Endothelial cell of umbilical vein (primary cell): ENCODE measurements at regions not wholly inside any gene's neighbourhood (a gene's known extent, or its start where the extent isn't known, plus 50 kb on each side); places are given as distances from the start of the nearest gene placed in this dataset.

Experiments
- BruUV-seq: library from RNA; stranded (reverse); fragments of 400-500 nt; replicated peaks from 2 replicates; lab custom pipeline; 2021; lab: Mats Ljungman, UMichigan
- CTCF ChIA-PET: fragments of 300-600, 350-600 bp; sonication (Branson Sonifier 250); formaldehyde crosslinking; loops from one replicate; lab custom pipeline; 2021; ENCODE audit warnings: antibody characterized with exemption, inconsistent platforms; lab: Charles Lee
- POLR2A ChIA-PET: fragments of 300-600, 350-600 bp; sonication (Branson Sonifier 250); formaldehyde crosslinking; loops from one replicate; lab custom pipeline; 2021; ENCODE audit warnings: antibody characterized with exemption, inconsistent platforms; lab: Charles Lee
- DNase-seq: peaks from one replicate; pipeline ENCODE4 v3.0.0-alpha.2; 2011; ENCODE audit warnings: low read depth, low spot score
- FAIRE-seq: peaks from 2 replicates; lab custom pipeline; 2011; peaks lifted over from hg19 to GRCh38; lab: Jason Lieb, UNC
- H2AFZ ChIP-seq: 2 replicates; pipeline ENCODE4 v1.6.0; 2012; ENCODE audit warnings: low read depth, low read length, control low read depth, inconsistent platforms
- H3K27ac ChIP-seq: 2 replicates; pipeline ENCODE4 v1.5.1; 2011; ENCODE audit warnings: low read depth, mild to moderate bottlenecking, control low read depth, low read length, moderate library complexity; ENCODE audit not compliant: insufficient read depth
- H3K27me3 ChIP-seq, 2 experiments: 2 replicates each; pipeline versions ENCODE4 v1.6.0 to v1.6.1; 2011; ENCODE audit warnings: low read length in 2 of 2, mixed read lengths in 1 of 2; ENCODE audit not compliant: control insufficient read depth in 2 of 2, insufficient read depth in 2 of 2
- H3K36me3 ChIP-seq, 2 experiments: 2 replicates in 1 of 2; 3 replicates in 1 of 2; pipeline ENCODE4 v1.5.1; 2011; ENCODE audit warnings: low read length in 2 of 2, mild to moderate bottlenecking in 1 of 2, moderate library complexity in 1 of 2; ENCODE audit not compliant: control insufficient read depth in 2 of 2, insufficient read depth in 2 of 2; ENCODE audit errors: extremely low read depth in 1 of 2
- H3K4me1 ChIP-seq: 3 replicates; pipeline ENCODE4 v1.5.1; 2011; ENCODE audit warnings: mild to moderate bottlenecking, low read length; ENCODE audit not compliant: control insufficient read depth, insufficient read depth; ENCODE audit errors: extremely low read depth
- H3K4me2 ChIP-seq: 2 replicates; pipeline ENCODE4 v1.6.1; 2011; ENCODE audit warnings: low read length, control low read depth, mixed read lengths; ENCODE audit not compliant: insufficient read depth
- H3K4me3 ChIP-seq, 3 experiments: fragments of 200-600 bp in 1 of 3; sonication (generic), shearing (Covaris generic) in 1 of 3; replicated peaks in 1 of 3; 2 replicates each; pipeline ENCODE4 v1.5.1; 2011 to 2016; ENCODE audit warnings: control low read depth in 3 of 3, low read length in 3 of 3, mild to moderate bottlenecking in 2 of 3, inconsistent platforms in 1 of 3, low read depth in 1 of 3, moderate library complexity in 1 of 3; ENCODE audit not compliant: insufficient read depth in 1 of 3
- H3K79me2 ChIP-seq: 2 replicates; pipeline ENCODE4 v1.6.0; 2012; ENCODE audit warnings: low read length, inconsistent platforms; ENCODE audit not compliant: control insufficient read depth, insufficient read depth
- H3K9ac ChIP-seq: replicated peaks from 2 replicates; pipeline ENCODE3; 2011; ENCODE audit warnings: low read length, control low read depth; ENCODE audit not compliant: insufficient read depth; ENCODE audit errors: extremely low read depth
- H3K9me1 ChIP-seq: replicated peaks from 3 replicates; pipeline ENCODE4 v1.6.0; 2011; ENCODE audit warnings: mild to moderate bottlenecking, low read length; ENCODE audit not compliant: control insufficient read depth, insufficient read depth; ENCODE audit errors: extremely low read depth
- H3K9me3 ChIP-seq: replicated peaks from 2 replicates; pipeline ENCODE4 v1.5.1; 2012; ENCODE audit warnings: low read length, inconsistent platforms; ENCODE audit not compliant: control insufficient read depth, insufficient read depth
- H4K20me1 ChIP-seq: replicated peaks from 2 replicates; pipeline ENCODE3; 2011; ENCODE audit warnings: mild to moderate bottlenecking, low read length; ENCODE audit not compliant: control insufficient read depth, insufficient read depth; ENCODE audit errors: extremely low read depth
- EZH2 ChIP-seq: IDR thresholded peaks from 2 replicates; pipeline ENCODE4 v1.6.1; 2012; ENCODE audit warnings: borderline replicate concordance, low read depth, mild to moderate bottlenecking, moderate library complexity, low read length, inconsistent platforms; ENCODE audit not compliant: severe bottlenecking
- FOS ChIP-seq: IDR thresholded peaks from 2 replicates; pipeline ENCODE4 v1.6.1; 2011; ENCODE audit warnings: mild to moderate bottlenecking, low read length, moderate library complexity, borderline replicate concordance; ENCODE audit not compliant: insufficient read depth
- GATA2 ChIP-seq: IDR thresholded peaks from 2 replicates; pipeline ENCODE4 v1.7.0; 2011; ENCODE audit warnings: low read depth, mild to moderate bottlenecking, moderate library complexity, mixed read lengths, low read length; ENCODE audit not compliant: insufficient read length, insufficient read depth
- JUN ChIP-seq: IDR thresholded peaks from 2 replicates; pipeline ENCODE4 v1.6.1; 2011; ENCODE audit warnings: borderline replicate concordance, low read depth; ENCODE audit not compliant: insufficient read length, insufficient read depth
- MYC ChIP-seq: IDR thresholded peaks from one replicate; pipeline ENCODE4 v1.6.1; 2011; ENCODE audit warnings: mild to moderate bottlenecking, low read depth, low read length
- POLR2A ChIP-seq: IDR thresholded peaks from 2 replicates; pipeline ENCODE4 v1.6.1; 2012; ENCODE audit warnings: low read depth, mild to moderate bottlenecking, control low read depth, low read length
- POLR2AphosphoS5 ChIP-seq: IDR thresholded peaks from 2 replicates; pipeline ENCODE4 v1.6.1; 2012; ENCODE audit warnings: low read depth, mild to moderate bottlenecking, control low read depth, low read length, moderate library complexity; ENCODE audit not compliant: insufficient read depth
- dilution Hi-C: fragments of 300-500 bp; cut with MboI; formaldehyde crosslinking; loops from one replicate; pipeline ENCODE4 v1.15.0; 2019; ENCODE audit warnings: low sequenced_read_pairs; ENCODE audit not compliant: extremely low pct_ligation_motif_present
- intact Hi-C: fragments of 100-400 bp; cut with micrococcal nuclease; formaldehyde crosslinking; loops from one replicate; pipeline ENCODE4 v1.10.0; 2022
- TF ChIP-seq, protein P1 (sequence below), 2 donors: IDR thresholded peaks; 1 replicate in 1 of 2; 2 replicates in 1 of 2; pipeline ENCODE4 v1.5.1; 2011; ENCODE audit warnings: low read length in 2 of 2, mild to moderate bottlenecking in 2 of 2, moderate library complexity in 2 of 2, control low read depth in 1 of 2, inconsistent platforms in 1 of 2, low read depth in 1 of 2; ENCODE audit not compliant: insufficient read depth in 1 of 2; ENCODE audit errors: extremely low read depth in 1 of 2
- TF ChIP-seq, protein P2 (sequence below): IDR thresholded peaks from 2 replicates; pipeline ENCODE4 v1.6.1; 2011; ENCODE audit not compliant: insufficient read depth, insufficient read length

DNA sequence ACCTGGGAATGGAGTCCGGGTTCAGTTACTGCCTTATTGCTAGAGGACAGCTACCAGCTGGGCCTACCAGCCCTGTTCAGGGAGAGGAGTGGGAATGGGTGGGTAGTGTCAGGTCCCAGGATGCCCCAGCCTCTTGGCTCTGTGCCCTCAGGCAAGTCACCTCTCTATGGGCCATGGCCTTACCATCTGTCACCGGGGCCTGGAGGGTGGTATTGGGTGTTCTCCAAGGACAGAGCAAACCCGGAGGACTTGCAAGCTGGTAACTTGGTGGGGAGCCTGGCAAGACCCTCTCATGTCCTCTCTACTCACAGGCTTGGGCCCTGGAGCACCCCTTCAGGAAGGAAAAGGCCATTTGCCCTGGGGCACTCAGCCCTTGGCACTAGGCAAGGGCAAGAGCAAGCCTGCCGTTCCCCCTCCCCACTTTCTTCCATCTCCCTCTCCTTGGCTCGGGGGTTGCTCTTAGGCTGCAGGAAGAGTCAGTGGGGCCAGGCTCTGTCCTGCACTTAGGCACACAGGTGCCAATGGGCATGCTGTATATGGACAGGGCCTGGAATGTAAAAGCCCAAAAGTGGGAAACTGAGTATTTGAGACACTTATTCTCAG lies 170.0 kb upstream of the ZNF267 start:
- dilution Hi-C loops = no loop called here
- DNase-seq = no peak
- no peak overlapping the region for H3K4me2 ChIP-seq

DNA sequence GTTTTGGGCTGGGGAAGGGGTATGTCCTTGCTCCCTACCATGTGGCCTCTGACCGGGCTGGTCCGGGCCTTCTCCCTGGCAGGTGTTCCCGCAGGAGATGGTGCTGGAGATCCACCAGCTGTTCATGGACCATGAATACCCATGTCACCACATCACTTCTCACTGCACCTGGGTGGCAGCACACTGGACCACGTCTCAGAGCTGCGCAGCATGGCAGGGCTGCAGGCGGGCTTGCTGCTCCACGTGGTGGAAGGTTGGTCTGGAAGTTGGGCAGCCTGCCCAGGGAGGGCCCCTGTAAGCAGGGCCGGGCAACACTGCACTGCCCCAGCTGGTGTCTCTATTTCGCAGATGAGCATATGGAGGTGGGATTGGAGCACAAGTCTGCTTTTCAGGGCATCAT lies 169.5 kb upstream of the ZNF267 start:
- no peak overlapping the region for H3K9ac ChIP-seq
- no peak overlapping the region for H3K4me2 ChIP-seq
- no peaks in the 10 kb centered on the region for H3K4me1 ChIP-seq
- FAIRE-seq = no peak
- TF ChIP-seq GATA2 = no peak
- TF ChIP-seq EZH2 = no peak
- TF ChIP-seq, protein P1, sequence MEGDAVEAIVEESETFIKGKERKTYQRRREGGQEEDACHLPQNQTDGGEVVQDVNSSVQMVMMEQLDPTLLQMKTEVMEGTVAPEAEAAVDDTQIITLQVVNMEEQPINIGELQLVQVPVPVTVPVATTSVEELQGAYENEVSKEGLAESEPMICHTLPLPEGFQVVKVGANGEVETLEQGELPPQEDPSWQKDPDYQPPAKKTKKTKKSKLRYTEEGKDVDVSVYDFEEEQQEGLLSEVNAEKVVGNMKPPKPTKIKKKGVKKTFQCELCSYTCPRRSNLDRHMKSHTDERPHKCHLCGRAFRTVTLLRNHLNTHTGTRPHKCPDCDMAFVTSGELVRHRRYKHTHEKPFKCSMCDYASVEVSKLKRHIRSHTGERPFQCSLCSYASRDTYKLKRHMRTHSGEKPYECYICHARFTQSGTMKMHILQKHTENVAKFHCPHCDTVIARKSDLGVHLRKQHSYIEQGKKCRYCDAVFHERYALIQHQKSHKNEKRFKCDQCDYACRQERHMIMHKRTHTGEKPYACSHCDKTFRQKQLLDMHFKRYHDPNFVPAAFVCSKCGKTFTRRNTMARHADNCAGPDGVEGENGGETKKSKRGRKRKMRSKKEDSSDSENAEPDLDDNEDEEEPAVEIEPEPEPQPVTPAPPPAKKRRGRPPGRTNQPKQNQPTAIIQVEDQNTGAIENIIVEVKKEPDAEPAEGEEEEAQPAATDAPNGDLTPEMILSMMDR (IDR thresholded peaks at IDR 0.05; ENCODE audit: extremely low read depth in 1 of 2, insufficient read depth in 1 of 2, low read depth in 1 of 2, low read length in 2 of 2) = no peak
- no peak for TF ChIP-seq POLR2AphosphoS5
- TF ChIP-seq MYC = no peak
- TF ChIP-seq, protein P2, sequence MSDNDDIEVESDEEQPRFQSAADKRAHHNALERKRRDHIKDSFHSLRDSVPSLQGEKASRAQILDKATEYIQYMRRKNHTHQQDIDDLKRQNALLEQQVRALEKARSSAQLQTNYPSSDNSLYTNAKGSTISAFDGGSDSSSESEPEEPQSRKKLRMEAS = no peak
- no peak for TF ChIP-seq FOS
- no peak for TF ChIP-seq JUN
- TF ChIP-seq POLR2A = no peak
- H2AFZ ChIP-seq = no peak overlapping the region
- dilution Hi-C loops = no loop called here
- no peak overlapping the region for H3K27ac ChIP-seq
- DNase-seq = no peak
- no peaks in the 10 kb centered on the region for H3K79me2 ChIP-seq
- no peaks in the 10 kb centered on the region for H3K36me3 ChIP-seq
- no peak overlapping the region for H3K4me3 ChIP-seq
- no peaks in the 10 kb centered on the region for H4K20me1 ChIP-seq
- H3K9me3 ChIP-seq = no peaks in the 10 kb centered on the region
- no peaks in the 10 kb centered on the region for H3K9me1 ChIP-seq
- peaks cover 7 to 8% of the 10 kb centered on the region in 2 experiments for H3K27me3 ChIP-seq
- intact Hi-C loops = no loop called here
- CTCF ChIA-PET = no interaction called here
- POLR2A ChIA-PET = no interaction called here
- no TSS peak for BruUV-seq

More for the DNA sequence above, 170.0 kb upstream of the ZNF267 start:
- POLR2A ChIA-PET = no interaction called here
- Histone ChIP-seq H3K79me2 (no peaks in the 10 kb centered on the region), H3K4me1 (no peaks in the 10 kb centered on the region), H3K27me3 (peaks cover 9 to 11% of the 10 kb centered on the region in 2 experiments), H3K9ac (no peak overlapping the region), H3K36me3 (no peaks in the 10 kb centered on the region), H2AFZ (no peak overlapping the region), H3K27ac (no peak overlapping the region), H3K9me1 (no peaks in the 10 kb centered on the region), H4K20me1 (no peaks in the 10 kb centered on the region), H3K9me3 (no peaks in the 10 kb centered on the region), H3K4me3 (no peak overlapping the region)
- CTCF ChIA-PET = no interaction called here
- intact Hi-C loops = no loop called here
- BruUV-seq = no TSS peak
- no peak for FAIRE-seq
- no peak for TF ChIP-seq FOS
- TF ChIP-seq, protein P1 (IDR thresholded peaks at IDR 0.05; ENCODE audit: extremely low read depth in 1 of 2, insufficient read depth in 1 of 2, low read depth in 1 of 2, low read length in 2 of 2) = no peak
- no peak for TF ChIP-seq MYC
